IMR-90 (cell line): ENCODE measurements at regions not wholly inside any gene's neighbourhood (a gene's known extent, or its start where the extent isn't known, plus 50 kb on each side); places are given as distances from the start of the nearest gene placed in this dataset.

Experiments used
- ATAC-seq: fragments of 200-7000 bp; cut with Tn5 transposase; 2 replicates; pipeline ENCODE4 v1.9.1; 2020; ENCODE audit warnings: low read depth, mild to moderate bottlenecking, moderate library complexity
- BruUV-seq: library from RNA; stranded (reverse); fragments of 400-500 nt; replicated peaks from 2 replicates; lab custom pipeline; 2021; lab: Mats Ljungman, UMichigan
- CTCF ChIA-PET: fragments of 300-600 bp; formaldehyde crosslinking; extraction: SDS; loops from one replicate; lab custom pipeline; 2021; ENCODE audit warnings: antibody characterized with exemption; lab: Yijun Ruan, JAX
- POLR2A ChIA-PET: fragments of 300-600 bp; sonication (Branson Sonifier 250); formaldehyde crosslinking; loops from one replicate; lab custom pipeline; 2022; ENCODE audit warnings: antibody characterized with exemption; ENCODE audit not compliant: unreplicated experiment; lab: Charles Lee
- DNase-seq: peaks from one replicate; pipeline ENCODE4 v3.0.0; 2013
- H2AFZ ChIP-seq: replicated peaks from 2 replicates; pipeline ENCODE3; 2013; ENCODE audit warnings: low read length, mild to moderate bottlenecking; ENCODE audit not compliant: poor library complexity
- H2AK5ac ChIP-seq: 2 replicates; pipeline ENCODE4 v1.6.1; 2013; ENCODE audit warnings: low read depth, low read length, inconsistent platforms
- H2AK9ac ChIP-seq: replicated peaks from 2 replicates; pipeline ENCODE3; 2013; ENCODE audit warnings: mild to moderate bottlenecking, low read depth, low read length, moderate library complexity; ENCODE audit not compliant: poor library complexity
- H2BK120ac ChIP-seq: 2 replicates; pipeline ENCODE4 v1.6.1; 2013; ENCODE audit warnings: low read depth, low read length, inconsistent platforms
- H2BK15ac ChIP-seq: 3 replicates; pipeline ENCODE4 v1.6.1; 2013; ENCODE audit warnings: low read depth, low read length, inconsistent platforms
- H2BK20ac ChIP-seq: 2 replicates; pipeline ENCODE4 v1.6.1; 2013; ENCODE audit warnings: low read depth, mild to moderate bottlenecking, inconsistent platforms, low read length, moderate library complexity
- H2BK5ac ChIP-seq: 2 replicates; pipeline ENCODE4 v1.6.1; 2013; ENCODE audit warnings: mild to moderate bottlenecking, low read depth, low read length, inconsistent platforms; ENCODE audit not compliant: poor library complexity, severe bottlenecking
- H3K14ac ChIP-seq: replicated peaks from 2 replicates; pipeline ENCODE4 v1.6.1; 2013; ENCODE audit warnings: low read depth, low read length, inconsistent platforms
- H3K18ac ChIP-seq: 2 replicates; pipeline ENCODE4 v1.6.1; 2013; ENCODE audit warnings: low read depth, low read length, control low read depth
- H3K23ac ChIP-seq: 2 replicates; pipeline ENCODE4 v1.6.1; 2013; ENCODE audit warnings: low read depth, low read length, inconsistent platforms
- H3K27ac ChIP-seq: 2 replicates; pipeline ENCODE4 v1.5.1; 2013; ENCODE audit warnings: mild to moderate bottlenecking, control low read depth, low read length; ENCODE audit not compliant: insufficient read depth
- H3K27me3 ChIP-seq: 2 replicates; pipeline ENCODE4 v1.6.1; 2013; ENCODE audit warnings: low read length; ENCODE audit not compliant: control insufficient read depth, insufficient read depth
- H3K36me3 ChIP-seq: 2 replicates; pipeline ENCODE4 v1.6.1; 2013; ENCODE audit warnings: low read length, mixed read lengths; ENCODE audit not compliant: control insufficient read depth, insufficient read depth
- H3K4ac ChIP-seq: 2 replicates; pipeline ENCODE4 v1.6.1; 2013; ENCODE audit warnings: low read depth, low read length, inconsistent platforms
- H3K4me1 ChIP-seq: 2 replicates; pipeline ENCODE4 v1.6.1; 2013; ENCODE audit warnings: low read length, mixed read lengths; ENCODE audit not compliant: control insufficient read depth, insufficient read depth
- H3K4me2 ChIP-seq: 2 replicates; pipeline ENCODE4 v1.6.1; 2013; ENCODE audit warnings: low read depth, mild to moderate bottlenecking, control low read depth, low read length, moderate library complexity
- H3K4me3 ChIP-seq: 2 replicates; pipeline ENCODE4 v1.5.1; 2013; ENCODE audit warnings: low read depth, mild to moderate bottlenecking, control low read depth, low read length, moderate library complexity; ENCODE audit not compliant: insufficient read depth
- H3K56ac ChIP-seq: 2 replicates; pipeline ENCODE4 v1.6.1; 2013; ENCODE audit warnings: low read length, inconsistent platforms; ENCODE audit not compliant: insufficient read depth; ENCODE audit errors: extremely low read depth
- H3K79me1 ChIP-seq, 2 experiments: 2 replicates each; pipeline ENCODE4 v1.6.1; 2013; ENCODE audit warnings: low read length in 2 of 2, inconsistent platforms in 1 of 2, low read depth in 1 of 2
- H3K9ac ChIP-seq: 2 replicates; pipeline ENCODE4 v1.6.1; 2013; ENCODE audit warnings: low read depth, low read length, control low read depth
- H3K9me1 ChIP-seq: 2 replicates; pipeline ENCODE4 v1.6.1; 2013; ENCODE audit warnings: low read length, inconsistent platforms; ENCODE audit not compliant: insufficient read depth
- H3K9me3 ChIP-seq: 2 replicates; pipeline ENCODE4 v1.6.1; 2013; ENCODE audit warnings: low read length; ENCODE audit not compliant: control insufficient read depth, insufficient read depth
- H4K20me1 ChIP-seq: 2 replicates; pipeline ENCODE4 v1.6.1; 2013; ENCODE audit warnings: low read length, inconsistent platforms; ENCODE audit not compliant: insufficient read depth
- H4K5ac ChIP-seq: 2 replicates; pipeline ENCODE4 v1.6.1; 2013; ENCODE audit warnings: mild to moderate bottlenecking, low read depth, low read length, control low read depth
- H4K8ac ChIP-seq, 2 experiments: 2 replicates each; pipeline ENCODE4 v1.6.1; 2013; ENCODE audit warnings: low read depth in 2 of 2, low read length in 2 of 2, control low read depth in 1 of 2, inconsistent platforms in 1 of 2
- H4K91ac ChIP-seq: 2 replicates; pipeline ENCODE4 v1.6.1; 2013; ENCODE audit warnings: low read depth, low read length, inconsistent platforms; ENCODE audit not compliant: insufficient read depth
- SMC3 ChIP-seq: fragments of 150-350 bp; IDR thresholded peaks from 2 replicates; pipeline ENCODE4 v1.6.1; 2016; ENCODE audit warnings: low read depth, mild to moderate bottlenecking, antibody characterized with exemption, low read length, moderate library complexity
- WGBS, 2 experiments: methylation state at CpG; one replicate each; pipeline versions ENCODE4 v1.1.5 to v1.1.7; 2013; ENCODE audit warnings: missing lambda C conversion rate in 2 of 2; ENCODE audit not compliant: insufficient read length in 1 of 2; ENCODE audit errors: extremely low coverage in 2 of 2; 5-methylcytosine and 5-hydroxymethylcytosine counted together
- dilution Hi-C: fragments of 300-500 bp; cut with HindIII; formaldehyde crosslinking; loops from one replicate; pipeline ENCODE4 v1.14.3; 2018; ENCODE audit warnings: low sequenced_read_pairs; ENCODE audit not compliant: unreplicated experiment
- in situ Hi-C: fragments of 300-500 bp; cut with MboI; formaldehyde crosslinking; loops from 3 replicates; pipeline ENCODE4 v1.14.3; 2019; ENCODE audit warnings: low sequenced_read_pairs, inconsistent platforms, mixed read lengths
- intact Hi-C: fragments of 100-400 bp; cut with micrococcal nuclease; formaldehyde crosslinking; loops from 2 replicates; pipeline ENCODE4 v1.10.0; 2022

DNA sequence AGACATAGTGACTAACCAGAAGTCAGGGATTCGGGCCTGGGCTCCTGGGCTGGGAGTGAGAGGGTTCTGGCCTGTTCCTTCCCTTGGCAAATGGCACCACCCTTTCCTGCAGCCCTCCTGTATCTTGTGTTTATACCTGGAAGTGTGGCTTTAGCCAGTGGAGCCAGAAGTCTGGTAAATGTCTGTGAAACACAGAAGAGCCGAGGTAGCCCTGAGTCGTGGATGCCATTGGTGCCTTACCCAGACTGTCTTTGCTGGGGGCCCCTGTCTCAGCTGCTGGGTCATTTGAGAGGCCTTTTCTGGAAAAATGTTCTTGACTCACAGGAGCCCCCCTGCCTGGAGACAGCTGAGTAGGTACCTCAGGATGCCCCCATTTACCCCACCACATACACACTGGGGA lies 95.7 kb upstream of the BASP1 start:
- no peak overlapping the region for H3K4me2 ChIP-seq
- no peaks in the 10 kb centered on the region for H4K20me1 ChIP-seq
- peak overlapping the region; percentile 78 for H2BK120ac ChIP-seq
- H4K5ac ChIP-seq: peak overlapping the region; percentile 21; the same call in 1 of the 2 replicates
- no peak overlapping the region for H3K56ac ChIP-seq
- no peaks in the 10 kb centered on the region for H3K36me3 ChIP-seq
- no peaks in the 10 kb centered on the region for H3K9me3 ChIP-seq
- peak overlapping the region; percentile 62 for H2BK5ac ChIP-seq
- 81% methylated on average over 2 of the region's 3 CpGs; no CpG with 5 or more reads in 1 of the 2 experiments for WGBS, 2 experiments
- peak overlapping the region; percentile 51 for H2AK9ac ChIP-seq
- peaks cover 6% of the 10 kb centered on the region for H3K4me1 ChIP-seq
- no peak for DNase-seq
- H3K23ac ChIP-seq: peak overlapping the region; percentile 75; the same call in 1 of the 2 replicates
- dilution Hi-C loops (no loop called here), in situ Hi-C loops (no loop called here), intact Hi-C loops (no loop called here)
- peak overlapping the region; percentile 44 to 77 for H4K8ac ChIP-seq
- peak overlapping the region; percentile 55 for H3K4ac ChIP-seq
- H2BK20ac ChIP-seq: peak overlapping the region; percentile 88
- CTCF ChIA-PET: no interaction called here
- peak overlapping the region; percentile 64 for H4K91ac ChIP-seq
- H3K27ac ChIP-seq: peak overlapping the region; percentile 45; the same call in 1 of the 2 replicates
- peak overlapping the region; percentile 76 for H2AFZ ChIP-seq
- H3K9me1 ChIP-seq: peaks cover 16% of the 10 kb centered on the region
- H3K27me3 ChIP-seq: no peaks in the 10 kb centered on the region
- H2AK5ac ChIP-seq: peak overlapping the region; percentile 81
- no peak overlapping the region for H3K9ac ChIP-seq
- peaks cover 15 to 27% of the 10 kb centered on the region in 2 experiments for H3K79me1 ChIP-seq
- peak overlapping the region; percentile 98; the same call in 2 of the 3 replicates for H2BK15ac ChIP-seq
- no peak for ATAC-seq
- no peak for TF ChIP-seq SMC3
- peak overlapping the region; percentile 73 for H3K14ac ChIP-seq
- H3K4me3 ChIP-seq: no peak overlapping the region
- H3K18ac ChIP-seq: peak overlapping the region; percentile 10
- POLR2A ChIA-PET: no interaction called here
- no TSS peak for BruUV-seq
